ENCODE measurements at regions not wholly inside any gene's neighbourhood (a gene's known extent, or its start where the extent isn't known, plus 50 kb on each side); places are given as distances from the start of the nearest gene placed in this dataset.

GRCh38 chr14:84671776-84672175 is 858.2 kb upstream of the FLRT2 start:
- POLR2A ChIA-PET, result no interaction called here
- CTCF ChIA-PET, result no interaction called here

DNA sequence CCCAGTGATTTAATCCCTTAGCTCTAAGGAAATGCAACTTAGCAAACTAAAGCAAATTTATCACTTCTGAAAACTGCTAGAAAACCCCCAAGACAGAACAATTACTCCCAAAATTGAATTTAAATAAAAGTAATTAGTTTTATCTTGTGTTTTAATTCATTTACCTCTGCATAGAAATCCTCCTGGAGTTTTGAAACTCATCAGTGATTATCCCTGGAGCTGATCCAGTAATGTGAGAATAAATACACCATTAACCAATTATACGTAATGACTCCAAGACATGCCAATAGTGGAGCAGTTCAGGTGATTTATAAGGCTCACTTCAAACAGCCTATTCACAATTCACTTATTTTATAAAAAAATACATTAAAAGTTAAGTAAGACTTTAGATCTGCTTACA is 855.3 kb upstream of the FLRT2 start:
- POLR2A ChIA-PET, result no interaction called here
- CTCF ChIA-PET, result no interaction called here

- CTCF ChIA-PET, result no interaction called here
- POLR2A ChIA-PET, result no interaction called here
Measured at GRCh38 chr14:84686550-84686949, 843.4 kb upstream of the FLRT2 start.

- CTCF ChIA-PET, result no interaction called here
- POLR2A ChIA-PET, result no interaction called here
Measured at GRCh38 chr14:84688297-84689025, 841.5 kb upstream of the FLRT2 start.

GRCh38 chr14:84694161-84694560 is 835.8 kb upstream of the FLRT2 start:
- ChIA-PET CTCF (no interaction called here), POLR2A (no interaction called here)

GRCh38 chr14:84704601-84705000 is 825.3 kb upstream of the FLRT2 start:
- POLR2A ChIA-PET, result no interaction called here

DNA sequence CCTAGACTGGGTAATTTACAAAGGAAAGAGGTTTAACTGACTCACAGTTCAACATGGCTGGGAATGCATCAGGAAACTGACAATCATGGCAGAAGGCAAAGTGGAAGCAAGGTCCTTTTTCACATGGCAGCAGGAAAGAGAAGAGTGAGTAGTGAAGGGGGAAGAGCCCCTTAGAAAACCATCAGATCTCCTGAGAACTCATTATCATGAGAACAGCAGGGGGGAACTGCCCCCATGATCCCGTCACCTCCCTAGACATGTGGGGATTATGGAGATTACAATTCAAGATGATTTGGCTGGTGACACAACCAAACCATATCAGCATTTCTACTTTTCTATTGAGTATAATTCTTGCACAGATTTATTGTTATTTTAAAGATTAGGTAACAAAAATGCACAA is 822.1 kb upstream of the FLRT2 start:
- ChIA-PET CTCF (no interaction called here), POLR2A (no interaction called here)

More at GRCh38 chr14:84704601-84705000, 825.3 kb upstream of the FLRT2 start:
- CTCF ChIA-PET, result no interaction called here

DNA sequence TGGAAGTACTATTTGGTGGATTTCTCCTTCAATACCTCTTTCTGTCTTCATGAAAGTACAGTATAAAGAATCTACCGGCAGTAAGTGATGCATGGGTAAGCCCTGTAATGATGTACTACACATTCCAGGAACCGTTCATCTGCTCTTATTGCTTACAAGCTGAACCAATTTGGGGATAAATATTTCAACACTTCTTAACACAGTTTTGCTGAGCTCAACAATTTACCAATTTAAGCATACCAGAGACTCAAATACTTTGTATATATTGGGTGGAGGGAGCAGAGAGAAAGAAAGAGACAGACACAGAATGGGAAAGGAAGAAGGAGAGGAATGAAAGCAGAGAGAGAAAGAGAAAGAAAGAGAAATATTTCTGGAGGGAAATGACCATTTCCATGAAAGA is 821.1 kb upstream of the FLRT2 start:
- ChIA-PET POLR2A (no interaction called here), CTCF (interaction anchor here (0.7 kb wide), 1 partner anchor 40 kb away, joined by 3 read pairs; no protein-coding TSS in a partner anchor)

GRCh38 chr14:84726471-84726870 is 803.5 kb upstream of the FLRT2 start:
- POLR2A ChIA-PET, result no interaction called here
- CTCF ChIA-PET, result no interaction called here

DNA sequence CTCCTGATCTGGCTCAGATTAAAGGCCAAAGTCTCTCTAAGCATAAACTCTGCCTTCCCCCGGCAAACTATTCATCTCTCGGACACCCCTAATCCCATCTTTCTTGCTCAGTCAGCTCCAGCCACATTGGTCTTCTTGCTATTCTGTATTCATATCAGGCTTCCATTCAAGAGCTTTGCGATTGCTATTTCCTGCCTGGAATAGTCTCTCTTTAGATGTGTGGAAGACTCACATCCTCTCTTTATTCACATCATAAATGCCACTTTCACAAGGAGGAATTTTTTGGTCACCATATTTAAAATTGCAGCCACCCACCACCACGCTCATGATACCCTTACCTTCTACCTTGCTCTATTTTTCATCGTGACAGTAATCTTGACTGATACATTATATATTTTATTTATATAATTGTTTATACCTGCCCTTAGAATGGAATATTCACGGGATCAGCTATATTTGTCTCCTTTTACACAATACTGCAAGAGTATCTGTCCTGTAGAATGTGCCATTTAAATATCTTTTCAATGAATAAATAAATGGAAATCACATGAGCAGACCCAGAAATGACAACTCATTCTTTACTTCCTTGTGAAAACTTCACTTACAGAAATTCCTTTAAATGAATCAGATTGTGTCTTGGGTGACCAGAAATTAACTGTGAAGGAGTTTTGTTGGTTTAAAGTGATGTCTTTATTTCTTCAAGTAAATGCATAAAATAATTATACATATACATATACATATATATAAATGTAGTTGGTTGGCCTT is 780.6 kb upstream of the FLRT2 start:
- ChIA-PET CTCF (interaction anchor here (0.6 kb wide), 1 partner anchor 40 kb away, joined by 3 read pairs; no protein-coding TSS in a partner anchor), POLR2A (no interaction called here)

DNA sequence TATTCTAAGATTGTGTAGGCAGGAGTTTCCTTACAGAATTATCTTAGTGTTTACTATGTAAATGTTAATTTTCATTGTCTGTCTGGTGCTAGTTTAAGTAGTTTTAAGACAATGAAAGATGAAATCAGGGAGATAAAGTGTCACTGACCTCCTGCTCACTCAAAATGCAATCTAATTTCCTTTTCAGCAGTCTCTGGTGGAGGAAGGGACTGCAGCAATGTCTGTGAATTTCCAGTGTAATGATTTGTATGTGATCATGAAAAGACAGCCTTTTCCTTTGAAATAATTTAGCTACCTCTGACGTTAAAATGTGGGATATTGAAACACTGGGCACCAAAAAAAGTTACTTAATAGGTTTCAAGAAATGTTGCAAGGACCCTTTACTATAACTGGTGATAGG is 779.7 kb upstream of the FLRT2 start:
- POLR2A ChIA-PET, result no interaction called here
- CTCF ChIA-PET, result no interaction called here

DNA sequence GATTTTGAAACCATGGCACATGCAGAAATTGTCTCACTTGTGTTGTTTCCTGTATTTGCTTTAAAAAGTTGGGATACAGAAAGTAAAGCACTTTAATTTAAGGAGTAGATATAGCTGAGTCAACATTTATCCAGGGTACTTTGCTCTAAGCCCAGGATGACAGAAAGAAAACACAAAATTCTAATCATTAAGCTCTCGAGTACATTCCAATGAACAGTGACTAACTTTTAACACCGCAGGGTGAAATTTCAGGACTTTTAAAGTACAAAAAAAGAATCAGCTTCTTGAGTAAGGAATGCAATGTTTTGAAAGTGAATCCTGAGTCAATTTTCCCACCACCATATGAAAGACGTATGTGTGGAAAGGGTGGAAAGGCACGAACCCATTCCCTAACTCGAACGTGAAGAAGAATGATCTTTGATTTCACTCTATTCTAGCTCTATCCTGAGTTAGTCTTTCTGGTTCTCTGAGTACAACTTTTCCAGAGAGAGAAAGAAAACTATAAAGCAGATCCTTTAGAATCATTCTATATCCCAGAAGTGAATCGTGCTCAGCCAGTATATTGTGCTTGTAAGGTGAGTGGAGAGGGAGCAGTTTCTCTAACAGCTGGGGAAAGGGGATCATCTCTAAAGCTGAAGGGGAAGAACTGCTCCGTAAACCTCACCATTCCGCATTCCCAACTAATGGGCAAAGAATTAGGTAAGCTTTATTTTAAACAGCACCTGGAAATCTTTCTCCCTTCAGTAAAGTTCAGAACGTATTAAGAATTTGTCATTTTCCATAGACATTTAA is 779.0 kb upstream of the FLRT2 start:
- ChIA-PET CTCF (no interaction called here), POLR2A (no interaction called here)

DNA sequence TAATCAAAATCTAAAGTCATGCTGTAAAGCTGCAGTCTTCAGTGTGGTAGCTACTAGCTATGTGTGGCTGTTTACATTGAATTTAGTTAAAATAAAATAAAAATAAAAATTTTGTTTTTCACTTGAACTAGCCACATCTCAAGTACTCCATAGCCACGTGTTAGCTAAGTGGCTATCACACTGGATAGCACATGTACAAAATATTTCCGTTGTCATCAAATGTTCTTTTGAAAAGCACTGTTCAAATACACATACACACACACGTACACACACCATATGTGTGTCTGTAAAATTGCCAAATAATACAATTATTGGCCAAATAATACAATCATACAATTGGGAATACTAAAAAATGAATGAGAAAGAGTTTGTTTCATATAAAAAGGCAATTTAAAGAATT is 778.2 kb upstream of the FLRT2 start:
- ChIA-PET POLR2A (no interaction called here), CTCF (no interaction called here)

GRCh38 chr14:84760489-84761126 is 769.3 kb upstream of the FLRT2 start:
- ChIA-PET POLR2A (no interaction called here), CTCF (no interaction called here)

- CTCF ChIA-PET, result no interaction called here
- POLR2A ChIA-PET, result no interaction called here
Measured at GRCh38 chr14:84767434-84767833, 762.5 kb upstream of the FLRT2 start.

GRCh38 chr14:84770030-84770429 is 759.9 kb upstream of the FLRT2 start:
- ChIA-PET CTCF (no interaction called here), POLR2A (no interaction called here)

DNA sequence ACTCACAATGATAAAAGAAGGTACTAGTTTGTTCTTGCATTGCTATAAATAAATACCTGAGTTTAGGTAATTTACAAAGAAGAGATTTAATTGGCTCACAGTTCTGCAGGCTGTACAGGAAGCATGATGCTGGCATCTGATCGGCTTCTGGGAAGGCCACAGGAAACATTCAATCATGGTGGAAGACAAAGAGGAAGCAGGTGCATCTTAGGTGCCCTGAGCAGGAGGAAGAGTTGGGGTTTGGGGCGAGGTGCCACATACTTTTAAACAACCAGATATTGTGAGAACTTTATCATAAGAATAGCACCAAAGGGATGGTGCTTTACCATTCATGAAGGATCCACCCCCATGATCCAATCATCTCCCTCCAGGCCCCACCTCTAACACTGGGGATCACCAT is 752.6 kb upstream of the FLRT2 start:
- POLR2A ChIA-PET, result no interaction called here
- CTCF ChIA-PET, result no interaction called here

GRCh38 chr14:84782902-84783301 is 747.0 kb upstream of the FLRT2 start:
- ChIA-PET POLR2A (no interaction called here), CTCF (no interaction called here)

DNA sequence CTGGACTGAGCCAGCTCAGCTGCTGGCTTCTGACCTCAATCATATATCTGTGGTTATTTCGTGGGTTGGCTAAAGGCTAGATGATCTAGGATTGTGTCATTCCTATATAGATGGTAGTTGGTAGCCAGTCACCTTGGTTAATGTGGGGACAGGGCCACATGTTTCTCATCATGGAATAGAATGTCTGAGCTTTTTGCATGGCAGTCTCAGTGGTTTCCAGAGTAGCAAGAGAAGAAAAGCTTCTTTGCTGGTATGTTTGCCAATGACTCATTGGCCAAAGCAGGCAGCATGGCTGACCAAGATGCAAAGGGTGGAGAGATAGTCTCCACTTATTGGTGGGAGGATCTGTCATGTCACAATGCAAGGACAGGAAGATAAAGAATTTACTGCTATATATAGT is 746.4 kb upstream of the FLRT2 start:
- ChIA-PET CTCF (no interaction called here), POLR2A (no interaction called here)

DNA sequence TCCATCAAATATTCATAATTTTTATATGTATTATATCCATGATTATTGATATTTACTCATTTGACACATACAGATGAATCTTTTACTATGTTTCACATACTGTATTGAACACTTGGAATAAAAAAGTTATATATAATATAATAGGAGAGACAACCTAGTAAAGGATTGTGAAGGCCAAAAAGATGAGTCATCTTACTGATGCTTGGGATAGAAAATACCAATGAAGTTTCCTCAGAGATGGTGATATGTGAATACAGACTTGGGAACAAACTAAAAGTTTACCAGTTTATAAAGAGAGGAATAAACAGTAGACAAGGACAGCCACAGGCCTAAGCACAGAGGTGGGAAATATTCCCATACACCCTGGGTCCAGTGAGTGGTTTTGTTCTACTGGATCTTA is 743.9 kb upstream of the FLRT2 start:
- CTCF ChIA-PET, result no interaction called here

GRCh38 chr14:84789012-84789411 is 740.9 kb upstream of the FLRT2 start:
- POLR2A ChIA-PET, result no interaction called here
- CTCF ChIA-PET, result no interaction called here

More for the DNA sequence above, 743.9 kb upstream of the FLRT2 start:
- POLR2A ChIA-PET, result no interaction called here
